ENCODE measurements at regions not wholly inside any gene's neighbourhood (a gene's known extent, or its start where the extent isn't known, plus 50 kb on each side); places are given as distances from the start of the nearest gene placed in this dataset.

DNA sequence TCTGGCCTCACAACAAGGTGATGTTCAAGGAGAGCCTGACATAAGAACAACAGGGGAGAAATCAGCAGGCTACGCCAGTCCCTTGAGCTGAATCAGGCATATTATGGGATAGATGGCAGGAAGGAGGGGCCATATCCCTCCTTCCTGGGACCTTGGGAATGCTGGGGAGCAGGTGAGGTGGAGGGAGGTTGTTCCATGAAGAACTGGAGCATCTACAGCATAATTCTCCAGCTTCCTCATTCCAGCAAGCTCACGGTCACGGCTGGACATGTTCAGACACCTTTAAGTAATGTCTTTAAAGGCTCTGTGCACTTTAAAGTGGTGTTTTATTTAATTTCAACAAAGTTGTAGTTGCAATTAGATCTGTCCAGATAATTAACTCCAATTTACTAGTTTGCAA, 780.5 kb downstream of the TYW1 start:
- TF ChIP-seq, protein P1, sequence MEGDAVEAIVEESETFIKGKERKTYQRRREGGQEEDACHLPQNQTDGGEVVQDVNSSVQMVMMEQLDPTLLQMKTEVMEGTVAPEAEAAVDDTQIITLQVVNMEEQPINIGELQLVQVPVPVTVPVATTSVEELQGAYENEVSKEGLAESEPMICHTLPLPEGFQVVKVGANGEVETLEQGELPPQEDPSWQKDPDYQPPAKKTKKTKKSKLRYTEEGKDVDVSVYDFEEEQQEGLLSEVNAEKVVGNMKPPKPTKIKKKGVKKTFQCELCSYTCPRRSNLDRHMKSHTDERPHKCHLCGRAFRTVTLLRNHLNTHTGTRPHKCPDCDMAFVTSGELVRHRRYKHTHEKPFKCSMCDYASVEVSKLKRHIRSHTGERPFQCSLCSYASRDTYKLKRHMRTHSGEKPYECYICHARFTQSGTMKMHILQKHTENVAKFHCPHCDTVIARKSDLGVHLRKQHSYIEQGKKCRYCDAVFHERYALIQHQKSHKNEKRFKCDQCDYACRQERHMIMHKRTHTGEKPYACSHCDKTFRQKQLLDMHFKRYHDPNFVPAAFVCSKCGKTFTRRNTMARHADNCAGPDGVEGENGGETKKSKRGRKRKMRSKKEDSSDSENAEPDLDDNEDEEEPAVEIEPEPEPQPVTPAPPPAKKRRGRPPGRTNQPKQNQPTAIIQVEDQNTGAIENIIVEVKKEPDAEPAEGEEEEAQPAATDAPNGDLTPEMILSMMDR (IDR thresholded peaks at IDR 0.05; ENCODE audit: low read depth, low read length, missing input control), result no peak
- TF ChIP-seq, protein P2, sequence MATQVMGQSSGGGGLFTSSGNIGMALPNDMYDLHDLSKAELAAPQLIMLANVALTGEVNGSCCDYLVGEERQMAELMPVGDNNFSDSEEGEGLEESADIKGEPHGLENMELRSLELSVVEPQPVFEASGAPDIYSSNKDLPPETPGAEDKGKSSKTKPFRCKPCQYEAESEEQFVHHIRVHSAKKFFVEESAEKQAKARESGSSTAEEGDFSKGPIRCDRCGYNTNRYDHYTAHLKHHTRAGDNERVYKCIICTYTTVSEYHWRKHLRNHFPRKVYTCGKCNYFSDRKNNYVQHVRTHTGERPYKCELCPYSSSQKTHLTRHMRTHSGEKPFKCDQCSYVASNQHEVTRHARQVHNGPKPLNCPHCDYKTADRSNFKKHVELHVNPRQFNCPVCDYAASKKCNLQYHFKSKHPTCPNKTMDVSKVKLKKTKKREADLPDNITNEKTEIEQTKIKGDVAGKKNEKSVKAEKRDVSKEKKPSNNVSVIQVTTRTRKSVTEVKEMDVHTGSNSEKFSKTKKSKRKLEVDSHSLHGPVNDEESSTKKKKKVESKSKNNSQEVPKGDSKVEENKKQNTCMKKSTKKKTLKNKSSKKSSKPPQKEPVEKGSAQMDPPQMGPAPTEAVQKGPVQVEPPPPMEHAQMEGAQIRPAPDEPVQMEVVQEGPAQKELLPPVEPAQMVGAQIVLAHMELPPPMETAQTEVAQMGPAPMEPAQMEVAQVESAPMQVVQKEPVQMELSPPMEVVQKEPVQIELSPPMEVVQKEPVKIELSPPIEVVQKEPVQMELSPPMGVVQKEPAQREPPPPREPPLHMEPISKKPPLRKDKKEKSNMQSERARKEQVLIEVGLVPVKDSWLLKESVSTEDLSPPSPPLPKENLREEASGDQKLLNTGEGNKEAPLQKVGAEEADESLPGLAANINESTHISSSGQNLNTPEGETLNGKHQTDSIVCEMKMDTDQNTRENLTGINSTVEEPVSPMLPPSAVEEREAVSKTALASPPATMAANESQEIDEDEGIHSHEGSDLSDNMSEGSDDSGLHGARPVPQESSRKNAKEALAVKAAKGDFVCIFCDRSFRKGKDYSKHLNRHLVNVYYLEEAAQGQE (IDR thresholded peaks at IDR 0.05), result no peak
- no peak for TF ChIP-seq RAD21 (IDR thresholded peaks at IDR 0.05)
- TF ChIP-seq, protein P3, sequence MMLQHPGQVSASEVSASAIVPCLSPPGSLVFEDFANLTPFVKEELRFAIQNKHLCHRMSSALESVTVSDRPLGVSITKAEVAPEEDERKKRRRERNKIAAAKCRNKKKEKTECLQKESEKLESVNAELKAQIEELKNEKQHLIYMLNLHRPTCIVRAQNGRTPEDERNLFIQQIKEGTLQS (IDR thresholded peaks at IDR 0.05), result no peak
- TF ChIP-seq, protein P4, sequence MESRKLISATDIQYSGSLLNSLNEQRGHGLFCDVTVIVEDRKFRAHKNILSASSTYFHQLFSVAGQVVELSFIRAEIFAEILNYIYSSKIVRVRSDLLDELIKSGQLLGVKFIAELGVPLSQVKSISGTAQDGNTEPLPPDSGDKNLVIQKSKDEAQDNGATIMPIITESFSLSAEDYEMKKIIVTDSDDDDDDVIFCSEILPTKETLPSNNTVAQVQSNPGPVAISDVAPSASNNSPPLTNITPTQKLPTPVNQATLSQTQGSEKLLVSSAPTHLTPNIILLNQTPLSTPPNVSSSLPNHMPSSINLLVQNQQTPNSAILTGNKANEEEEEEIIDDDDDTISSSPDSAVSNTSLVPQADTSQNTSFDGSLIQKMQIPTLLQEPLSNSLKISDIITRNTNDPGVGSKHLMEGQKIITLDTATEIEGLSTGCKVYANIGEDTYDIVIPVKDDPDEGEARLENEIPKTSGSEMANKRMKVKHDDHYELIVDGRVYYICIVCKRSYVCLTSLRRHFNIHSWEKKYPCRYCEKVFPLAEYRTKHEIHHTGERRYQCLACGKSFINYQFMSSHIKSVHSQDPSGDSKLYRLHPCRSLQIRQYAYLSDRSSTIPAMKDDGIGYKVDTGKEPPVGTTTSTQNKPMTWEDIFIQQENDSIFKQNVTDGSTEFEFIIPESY (IDR thresholded peaks at IDR 0.05), result no peak
